Heart right ventricle (tissue), 16 donors: ENCODE measurements at regions not wholly inside any gene's neighbourhood (a gene's known extent, or its start where the extent isn't known, plus 50 kb on each side); places are given as distances from the start of the nearest gene placed in this dataset.

Experiments
- ATAC-seq, 8 donors: fragments of 200-7000 bp; cut with Tn5 transposase; one replicate each; pipeline ENCODE4 v1.9.1; 2020; ENCODE audit warnings: mild to moderate bottlenecking in 8 of 8, moderate library complexity in 8 of 8, moderate number of reproducible peaks in 1 of 8
- DNase-seq, 2 donors: peaks; one replicate each; pipeline ENCODE4 v3.0.0-alpha.2; 2020
- H3K27ac ChIP-seq, 10 donors: fragments of 200-600 bp; sonication (generic) in 2 of 10; one replicate each; pipeline versions ENCODE4 v1.5.0 to v1.8.0; 2020 to 2022; ENCODE audit warnings: mild to moderate bottlenecking in 3 of 10
- H3K27me3 ChIP-seq, 7 donors: fragments of 200-600 bp; one replicate each; pipeline ENCODE4 v1.8.0; 2021 to 2022; ENCODE audit warnings: mild to moderate bottlenecking in 2 of 7
- H3K36me3 ChIP-seq, 9 donors: fragments of 200-600 bp; sonication (generic) in 1 of 9; one replicate each; pipeline versions ENCODE4 v1.5.0 to v1.8.0; 2020 to 2022; ENCODE audit warnings: mild to moderate bottlenecking in 2 of 9
- H3K4me1 ChIP-seq, 9 donors: fragments of 200-600 bp; sonication (generic) in 1 of 9; one replicate each; pipeline versions ENCODE4 v1.5.0 to v1.8.0; 2020 to 2022; ENCODE audit warnings: mild to moderate bottlenecking in 4 of 9
- H3K4me3 ChIP-seq, 10 donors: fragments of 200-600 bp; sonication (generic) in 2 of 10; one replicate each; pipeline versions ENCODE4 v1.5.0 to v1.8.0; 2020 to 2022; ENCODE audit warnings: mild to moderate bottlenecking in 7 of 10, moderate library complexity in 2 of 10
- H3K9me3 ChIP-seq, 11 donors: fragments of 200-600 bp in 10 of 11; sonication (generic) in 2 of 11; one replicate each; pipeline versions ENCODE4 v1.5.0 to v1.8.0; 2013 to 2022; ENCODE audit warnings: mild to moderate bottlenecking in 2 of 11, control low read depth in 1 of 11, moderate library complexity in 1 of 11
- CTCF ChIP-seq, 9 donors: fragments of 200-600 bp; sonication (generic) in 2 of 9; IDR thresholded peaks; one replicate each; pipeline versions ENCODE4 v1.5.0 to v1.8.0; 2021 to 2022; ENCODE audit warnings: antibody characterized with exemption in 9 of 9, mild to moderate bottlenecking in 5 of 9, moderate library complexity in 1 of 9
- WGBS, 2 donors: extraction: QIAGEN DNeasy Blood & Tissue Kit; methylation state at CpG; one replicate each; pipeline ENCODE4 v1.1.7; 2013; ENCODE audit warnings: inconsistent platforms in 1 of 2; 5-methylcytosine and 5-hydroxymethylcytosine counted together
- intact Hi-C, 10 donors: fragments of 100-400 bp; cut with DNase I; formaldehyde crosslinking; loops; one replicate each; pipeline versions ENCODE4 v1.11.1 to v1.14.2; 2022
- donor health status: Arrhythmogenic right ventricular cardiomyopathy.
- donor health status: ischemic (EF 13 %, LVEDD 7.1; RV severe dilation, severe dysfunction).
- donor health status: healthy with polysubstance abuse.
- donor health status: DM: no; HTN: yes; CAD: no.
- donor health status: DM: no; HTN: no; CAD: no.
- donor health status: ischemic (EF 25% LVEDD 6.9; RV normal size, moderate dysfunction).
- donor health status: ischemic (EF 25% LVEDD 5.7; RV mildly dilated, moderate dysfunction).
- donor health status: healthy.
- donor health status: DM: yes; HTN: yes; CAD: no.
- donor health status: Ischemic cardiomyopathy.
- donor health status: ischemic (EF 35%, LVEDD 5.7; RV mildly dilated, moderate dysfunction).
- donor health status: nonischemic (EF 11% LVEDD 7.7; RV severe dilation, severe dysfunction).
- donor health status: DM: yes; HTN: yes; CAD: no.
- donor health status: PGD.
- donor health status: ischemic (EF 29% LVEDD 5.4; RV normal size, mild dysfunction).
- donor health status: nonischemic (EF 23%, LVEDD 6.1; RV moderate dilation, normal function).

- H3K4me3 ChIP-seq: no peak overlapping the region
- intact Hi-C loops: loop anchor here in 1 of 10 donors (5.0 kb wide), 1 partner anchor 1983 kb away; no protein-coding TSS in a partner anchor
- TF ChIP-seq CTCF (IDR thresholded peaks at IDR 0.05): no peak
- DNase-seq (no peak), ATAC-seq (no peak)
- no peak overlapping the region for H3K27ac ChIP-seq
- H3K4me1 ChIP-seq: no peaks in the 10 kb centered on the region
- no peaks in the 10 kb centered on the region for H3K36me3 ChIP-seq
- H3K27me3 ChIP-seq: no peaks in the 10 kb centered on the region
- peaks cover 0 to 38% (median 7%) of the 10 kb centered on the region in 11 donors for H3K9me3 ChIP-seq
Measured at GRCh38 chr6:120230008-120230407, 880.4 kb upstream of the MAN1A1 start.

GRCh38 chr6:120228297-120228696, 878.7 kb upstream of the MAN1A1 start:
- DNase-seq (no peak), ATAC-seq (no peak)
- H3K9me3 ChIP-seq: peaks cover 0 to 20% (median 0%) of the 10 kb centered on the region in 11 donors
- 86 to 92% methylated on average over 4 of the region's 4 CpGs for WGBS, 2 donors
- intact Hi-C loops: no loop called here
- TF ChIP-seq CTCF (IDR thresholded peaks at IDR 0.05): no peak
- no peaks in the 10 kb centered on the region for H3K36me3 ChIP-seq
- H3K27ac ChIP-seq: no peak overlapping the region
- H3K4me3 ChIP-seq: no peak overlapping the region
- no peaks in the 10 kb centered on the region for H3K27me3 ChIP-seq
- H3K4me1 ChIP-seq: no peaks in the 10 kb centered on the region

GRCh38 chr6:120219339-120219738, 869.8 kb upstream of the MAN1A1 start:
- 70 to 81% methylated on average over 1 of the region's 1 CpG for whole genome bisulfite sequencing, 2 donors
- Histone ChIP-seq H3K4me1 (no peaks in the 10 kb centered on the region), H3K27me3 (no peaks in the 10 kb centered on the region), H3K27ac (no peak overlapping the region), H3K9me3 (peaks cover 0 to 5% (median 0%) of the 10 kb centered on the region in 11 donors), H3K4me3 (no peak overlapping the region), H3K36me3 (no peaks in the 10 kb centered on the region)
- ATAC-seq (no peak), DNase-seq (no peak)
- no peak for TF ChIP-seq CTCF (IDR thresholded peaks at IDR 0.05)
- intact Hi-C loops: no loop called here

GRCh38 chr6:120214088-120214499, 864.5 kb upstream of the MAN1A1 start:
- ATAC-seq: no peak
- Histone ChIP-seq H3K4me3 (no peak overlapping the region), H3K27ac (no peak overlapping the region), H3K4me1 (no peaks in the 10 kb centered on the region), H3K9me3 (peaks cover 0 to 7% (median 0%) of the 10 kb centered on the region in 11 donors), H3K36me3 (no peaks in the 10 kb centered on the region), H3K27me3 (no peaks in the 10 kb centered on the region)
- DNase-seq: no peak
- intact Hi-C loops: no loop called here
- TF ChIP-seq CTCF (IDR thresholded peaks at IDR 0.05): no peak
